Kasumi-1 (cell line): ENCODE measurements at regions not wholly inside any gene's neighbourhood (a gene's known extent, or its start where the extent isn't known, plus 50 kb on each side); places are given as distances from the start of the nearest gene placed in this dataset.
A peak's percentile ranks its signal among the peaks of the same experiment; 100 is the strongest.

Experiments used
- DNase-seq, 2 experiments: peaks; one replicate each; lab custom pipeline; 2025; lab: John Stamatoyannopoulos, UW

- no peak for DNase-seq
Observed at GRCh38 chr6:81238390-81238789, 514.1 kb downstream of the TENT5A start.

DNA sequence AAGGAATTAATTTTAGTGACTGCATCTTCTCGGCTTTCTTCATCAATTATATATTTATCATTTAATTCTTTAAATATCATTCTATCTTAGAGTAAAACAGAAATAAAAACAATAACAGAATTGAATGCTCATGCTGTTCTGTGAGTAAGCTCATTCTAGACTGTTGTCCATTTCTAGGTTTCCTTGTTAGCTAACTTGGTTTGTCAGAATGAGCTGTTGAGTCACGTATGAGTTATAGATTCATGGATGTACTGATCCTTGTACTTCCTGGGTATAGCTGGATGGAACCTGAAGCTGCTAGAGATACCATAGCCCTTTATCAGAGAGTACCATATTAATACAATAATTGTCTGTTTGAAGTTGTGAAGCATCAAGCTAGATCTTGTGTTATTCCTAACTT is 515.3 kb downstream of the TENT5A start:
- no peak for DNase-seq

- no peak for DNase-seq
Observed at GRCh38 chr6:81235512-81235911, 517.0 kb downstream of the TENT5A start.

DNA sequence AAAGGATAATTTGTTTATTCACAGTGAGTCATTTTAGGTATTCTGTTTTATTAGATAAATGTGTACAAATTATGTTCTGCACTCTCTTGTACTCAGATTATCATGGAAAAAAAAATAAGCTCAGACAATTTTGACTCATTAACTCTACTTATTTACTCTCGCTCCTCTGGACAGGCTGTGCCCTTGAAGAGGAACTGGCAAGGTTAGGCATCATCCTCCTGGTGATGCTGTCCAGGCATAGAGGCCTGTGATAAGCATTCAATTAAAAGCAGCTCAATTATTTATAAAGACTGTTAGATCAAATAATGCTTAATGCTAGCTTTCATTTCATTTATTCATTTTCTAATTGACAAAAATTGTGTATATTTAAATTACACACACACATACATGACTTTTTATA is 518.5 kb downstream of the TENT5A start:
- no peak for DNase-seq

DNA sequence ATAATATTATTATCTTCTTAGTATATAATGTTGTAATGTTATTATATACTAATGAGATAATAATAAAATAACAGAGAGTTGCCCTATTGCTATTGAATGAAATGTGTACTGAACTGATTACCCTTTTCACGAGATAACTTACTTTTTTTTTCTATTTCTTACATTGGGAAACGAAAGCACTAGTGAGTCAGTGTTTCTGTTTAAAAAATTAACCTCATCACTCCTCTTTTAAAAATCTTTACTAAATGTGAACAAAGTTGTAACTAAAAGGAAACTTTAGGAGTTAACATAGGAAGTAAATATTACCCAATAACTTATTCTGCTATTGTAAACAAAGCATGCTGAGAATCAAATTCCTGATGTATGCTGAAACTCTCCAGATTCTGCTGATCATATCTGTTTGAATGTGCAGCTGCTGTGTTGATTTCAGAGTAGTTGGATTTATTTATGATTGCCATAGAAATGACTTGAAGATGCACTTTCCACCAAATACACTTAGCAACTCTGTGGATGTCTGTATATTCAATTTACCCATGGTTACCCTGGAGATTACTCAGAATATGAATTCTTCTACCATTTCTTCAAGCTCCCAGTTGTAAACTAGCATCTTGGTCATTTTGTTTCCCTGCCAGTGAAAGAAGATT is 523.4 kb downstream of the TENT5A start:
- no peak for DNase-seq

GRCh38 chr6:81226957-81227356 is 525.5 kb downstream of the TENT5A start:
- no peak for DNase-seq

DNA sequence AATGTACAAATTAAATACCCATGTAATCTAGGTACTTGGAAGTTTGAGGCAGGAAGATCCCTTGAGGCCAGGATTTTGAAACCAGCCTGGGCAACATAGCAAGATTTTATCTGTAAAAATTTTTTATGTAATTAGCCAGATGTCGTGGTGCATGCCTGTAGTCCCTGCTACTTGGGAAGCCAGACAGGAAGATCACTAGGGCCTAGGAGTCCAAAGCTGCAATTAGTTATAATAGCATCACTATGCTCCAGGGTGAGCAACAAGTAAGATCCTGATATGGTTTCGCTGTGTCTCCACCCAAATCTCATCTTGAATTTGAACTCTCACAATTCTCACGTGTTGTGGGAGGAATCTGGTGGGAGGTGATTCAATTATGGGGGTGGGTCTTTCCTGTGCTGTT is 535.8 kb downstream of the TENT5A start:
- no peak for DNase-seq

DNA sequence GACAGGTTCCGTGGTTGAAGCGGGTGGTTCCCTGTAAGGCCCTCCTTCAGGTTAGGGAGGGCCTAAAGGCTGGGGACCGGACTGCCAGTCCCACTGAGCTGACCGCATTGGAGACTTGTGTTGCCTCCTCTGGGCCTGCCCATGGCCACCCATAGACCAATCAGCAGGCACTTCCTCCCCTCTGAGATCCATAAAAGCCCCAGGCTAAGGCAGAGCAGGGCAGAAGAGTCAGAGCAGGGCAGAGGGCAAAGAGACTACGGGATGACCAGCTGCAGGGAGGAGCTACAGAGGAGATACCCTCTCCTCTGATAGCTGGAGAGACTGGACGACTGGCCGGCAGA is 537.4 kb downstream of the TENT5A start:
- DNase-seq, result no peak

DNA sequence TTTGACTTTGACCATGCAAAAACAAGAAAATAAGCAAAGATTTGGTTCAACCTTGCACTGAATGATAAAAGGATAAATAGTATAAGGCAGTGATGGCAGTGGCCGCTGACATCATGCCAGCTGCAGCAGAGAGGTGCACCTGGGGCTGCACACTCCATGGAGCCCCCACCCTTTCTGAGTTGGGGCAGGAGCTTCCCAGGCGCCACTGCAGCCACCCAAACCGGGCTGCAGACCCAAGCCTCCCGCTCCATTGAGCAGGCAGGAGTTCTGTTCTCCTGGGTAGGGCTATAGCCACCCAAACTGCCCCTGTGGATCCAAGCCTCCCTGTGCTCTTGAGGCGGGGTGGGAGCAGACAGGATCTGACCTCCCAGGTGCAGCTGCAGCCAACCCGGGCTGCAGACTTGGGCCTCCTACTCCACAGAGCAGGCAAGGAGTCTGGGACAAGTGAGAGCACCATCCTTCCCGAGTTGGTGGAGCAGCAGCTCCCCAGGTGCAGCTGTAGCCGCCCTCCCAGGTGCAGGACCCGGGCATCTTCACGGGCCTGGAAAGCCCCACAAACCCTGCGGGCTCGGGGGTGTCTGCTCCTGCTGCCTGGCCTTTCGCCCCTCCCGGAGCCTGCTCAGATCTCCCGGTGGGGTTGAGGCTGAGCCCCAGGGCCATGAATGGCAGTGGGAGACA is 537.9 kb downstream of the TENT5A start:
- DNase-seq, result no peak

- no peak for DNase-seq
Observed at GRCh38 chr6:81204731-81205130, 547.8 kb downstream of the TENT5A start.

- DNase-seq, result no peak
Observed at GRCh38 chr6:81194374-81194773, 558.1 kb downstream of the TENT5A start.

DNA sequence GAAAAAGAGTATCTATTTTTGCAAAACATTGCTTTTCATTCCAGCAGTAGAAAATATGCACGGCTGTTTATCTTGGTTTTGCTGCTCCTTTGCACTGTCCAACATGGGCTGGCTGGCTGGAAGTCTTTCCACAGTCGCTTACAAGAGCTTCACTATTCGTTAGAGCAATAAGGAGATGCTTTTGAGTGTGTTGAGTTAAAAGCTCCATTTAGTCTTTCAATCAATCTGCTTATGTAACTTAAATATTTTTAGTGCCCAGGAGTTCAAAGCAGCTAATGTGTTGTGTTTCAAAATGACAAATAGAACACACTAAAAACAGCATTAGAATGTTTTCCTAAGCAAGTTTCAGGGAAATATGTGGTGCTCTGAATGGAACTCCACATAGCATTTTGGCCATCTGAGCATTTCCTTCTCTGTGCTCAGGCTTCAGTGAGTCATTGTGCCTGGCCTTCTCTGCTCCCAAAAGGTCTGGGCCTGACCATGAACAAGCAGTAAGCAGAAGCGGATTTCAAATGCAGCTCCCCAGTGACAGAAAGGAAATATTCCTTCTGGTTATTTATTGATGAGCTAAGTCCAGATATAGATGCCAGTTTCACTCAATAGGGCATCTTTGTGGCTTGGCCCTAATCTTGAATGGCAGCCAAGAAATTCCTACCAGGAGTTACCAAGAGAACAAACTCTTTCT is 580.3 kb downstream of the TENT5A start:
- DNase-seq, result no peak

DNA sequence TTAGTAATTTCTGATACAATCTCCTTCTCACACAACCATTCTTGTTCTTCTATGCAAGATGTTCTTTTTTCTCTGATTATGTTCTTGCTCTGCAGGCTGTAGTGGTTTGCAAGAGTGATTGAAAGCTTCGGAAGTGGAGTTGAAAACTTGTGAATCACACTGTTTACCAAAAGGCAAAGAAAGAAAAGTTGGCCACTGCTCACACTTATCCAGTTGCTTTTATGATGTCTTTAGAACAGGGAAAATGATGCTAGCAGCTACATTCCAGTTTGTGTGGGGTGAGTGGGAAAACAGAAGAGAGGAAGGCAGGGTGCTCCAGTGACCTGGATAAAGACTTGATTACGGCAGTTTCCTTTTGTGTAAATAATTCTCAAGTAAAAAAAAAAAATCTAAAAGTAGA is 583.3 kb downstream of the TENT5A start:
- DNase-seq, result no peak

GRCh38 chr6:81166770-81167169 is 585.7 kb downstream of the TENT5A start:
- peak; percentile 4 to 29 for DNase-seq

DNA sequence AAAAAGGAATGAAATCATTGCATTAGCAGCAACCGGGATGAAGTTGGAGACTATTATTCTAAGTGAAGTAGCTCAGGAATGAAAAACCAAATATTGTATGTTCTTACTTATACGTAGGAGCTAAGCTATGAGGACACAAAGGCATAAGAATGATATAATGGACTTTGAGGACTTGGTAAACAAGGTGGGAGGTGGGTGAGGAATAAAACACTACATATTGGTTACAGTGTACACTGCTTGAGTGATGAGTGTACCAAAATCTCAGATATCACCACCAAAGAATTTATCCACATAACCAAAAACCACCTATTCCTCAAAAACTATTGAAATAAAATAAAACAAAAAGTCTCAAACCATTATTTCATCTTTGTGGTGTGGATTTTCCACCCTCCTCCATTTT is 593.5 kb downstream of the TENT5A start:
- DNase-seq, result no peak

DNA sequence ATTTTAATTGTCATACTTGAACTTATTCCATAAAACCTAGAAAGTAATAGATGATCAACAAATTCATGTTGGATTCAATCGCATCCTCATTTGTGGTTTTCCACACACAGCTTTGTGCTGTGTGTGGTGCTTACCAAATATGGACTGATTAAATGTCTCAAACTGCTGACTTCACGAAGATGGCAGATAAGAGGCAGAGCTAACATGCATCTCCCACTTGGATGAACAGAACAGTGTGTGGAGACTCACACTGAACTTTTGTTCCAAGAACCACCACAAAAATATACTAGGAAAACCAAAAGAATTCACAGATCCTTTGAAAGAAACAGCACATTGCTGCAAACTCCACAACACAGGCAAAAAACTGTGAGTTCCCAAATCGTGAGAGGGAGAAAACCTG is 603.7 kb downstream of the TENT5A start:
- DNase-seq, result no peak

- no peak for DNase-seq
Observed at GRCh38 chr6:81145506-81145905, 607.0 kb downstream of the TENT5A start.

DNA sequence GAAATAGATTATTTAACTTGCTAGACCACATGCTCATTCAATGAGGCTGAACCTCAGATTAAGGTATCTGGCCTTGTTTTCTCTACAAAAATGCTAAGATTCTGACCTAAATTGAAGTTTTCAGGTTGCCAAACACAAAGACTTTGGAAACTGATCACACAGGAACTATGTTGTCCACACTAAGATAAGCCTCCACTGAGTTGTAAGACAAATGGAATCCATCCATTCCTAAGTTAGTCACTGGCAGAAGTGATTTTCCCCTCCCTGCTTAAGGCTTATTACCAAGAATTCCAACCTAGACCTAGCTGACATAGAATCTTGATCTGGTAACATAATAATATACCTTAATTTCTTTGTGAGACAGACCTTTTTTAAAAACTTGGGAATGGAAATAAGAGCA is 608.1 kb downstream of the TENT5A start:
- no peak for DNase-seq

GRCh38 chr6:81138236-81138635 is 614.2 kb downstream of the TENT5A start:
- DNase-seq, result no peak

- DNase-seq, result peak; percentile 73 to 81
Observed at GRCh38 chr6:81130969-81131368, 621.5 kb downstream of the TENT5A start.

DNA sequence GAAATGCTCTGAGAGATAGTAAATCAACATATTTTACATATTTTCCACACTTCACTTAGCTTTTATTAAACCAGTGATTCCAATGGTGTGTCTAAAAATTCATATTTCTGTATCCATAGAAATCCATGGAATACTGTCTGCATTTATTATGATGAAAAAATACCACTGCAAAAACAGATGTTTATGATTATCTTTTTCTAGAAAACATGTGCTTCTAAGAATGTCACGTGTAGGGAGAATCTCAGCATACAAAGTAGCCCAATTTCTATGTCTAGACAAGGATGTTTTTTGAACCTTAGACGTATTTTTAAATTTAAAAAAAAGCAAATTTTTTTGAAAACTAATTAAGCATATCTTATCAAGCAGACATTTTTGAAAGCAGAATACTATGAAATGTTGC is 622.4 kb downstream of the TENT5A start:
- no peak for DNase-seq

- no peak for DNase-seq
Observed at GRCh38 chr6:81128671-81129070, 623.8 kb downstream of the TENT5A start.

DNA sequence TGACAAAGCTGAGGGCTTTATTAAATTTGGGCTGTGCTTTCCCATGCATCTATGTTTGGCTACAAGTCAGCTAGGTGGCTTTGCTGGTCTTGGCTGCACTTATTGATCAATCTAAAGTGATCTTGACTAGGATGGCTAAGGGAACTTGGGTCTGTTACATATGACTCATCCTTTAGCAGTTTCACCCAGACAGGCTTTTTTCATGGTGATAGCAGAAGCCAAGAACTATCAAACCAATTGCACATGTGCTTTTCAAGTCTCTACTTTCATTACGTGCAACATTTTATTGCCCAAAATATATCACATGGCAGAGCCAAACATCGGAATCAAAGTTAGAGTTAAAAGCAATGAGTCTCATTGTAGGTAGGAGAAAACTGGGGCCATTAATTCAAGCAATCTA is 626.3 kb downstream of the TENT5A start:
- no peak for DNase-seq

- DNase-seq, result no peak
Observed at GRCh38 chr6:81120280-81120679, 632.2 kb downstream of the TENT5A start.
